Erythroblast (primary cell): ENCODE measurements at regions not wholly inside any gene's neighbourhood (a gene's known extent, or its start where the extent isn't known, plus 50 kb on each side); places are given as distances from the start of the nearest gene placed in this dataset.

Source experiments
- GATA1 ChIP-seq: IDR thresholded peaks from 2 replicates; pipeline ENCODE4 v1.6.1; 2011; ENCODE audit warnings: low read depth, mild to moderate bottlenecking, control low read depth, low read length, moderate library complexity
- POLR2A ChIP-seq: IDR thresholded peaks from 2 replicates; pipeline ENCODE4 v1.6.1; 2011; ENCODE audit warnings: mild to moderate bottlenecking, low read length

DNA sequence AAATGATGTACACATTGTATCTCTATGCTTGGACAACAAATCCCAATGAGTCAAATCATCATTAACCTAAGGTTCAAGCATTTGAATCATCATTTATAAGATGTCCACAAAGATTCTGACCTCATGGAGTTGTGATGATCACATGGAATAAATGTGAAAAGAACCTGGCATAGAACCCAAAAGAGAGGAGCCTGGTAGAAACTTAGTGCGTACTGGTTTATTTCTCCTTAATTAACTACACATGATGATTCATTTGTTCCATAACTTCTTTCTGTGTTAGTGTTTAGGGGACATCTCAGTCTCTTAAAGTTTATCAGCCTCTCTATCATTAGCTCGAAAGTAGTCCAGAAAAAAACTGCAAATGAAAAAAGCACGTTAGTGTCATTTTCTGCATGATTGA is 411.6 kb downstream of the BRINP1 start:
- TF ChIP-seq POLR2A (no peak), GATA1 (no peak)
